Neural crest cell (in vitro differentiated cells): ENCODE measurements at regions not wholly inside any gene's neighbourhood (a gene's known extent, or its start where the extent isn't known, plus 50 kb on each side); places are given as distances from the start of the nearest gene placed in this dataset.

Source experiments
- DNase-seq: peaks from one replicate; pipeline ENCODE4 v3.0.0; 2021; ENCODE audit warnings: low read depth, mixed read lengths, low spot score
- H3K27ac Mint-ChIP-seq: one replicate; pipeline ENCODE4 v1.8.0; 2021; ENCODE audit warnings: mild to moderate bottlenecking, mixed read lengths; ENCODE audit not compliant: unreplicated experiment
- H3K27me3 Mint-ChIP-seq: 2 replicates; pipeline ENCODE4 v1.8.0; 2021; ENCODE audit warnings: low read depth, mild to moderate bottlenecking, mixed read lengths
- H3K36me3 Mint-ChIP-seq: 2 replicates; pipeline ENCODE4 v1.8.0; 2021; ENCODE audit warnings: low read depth, mild to moderate bottlenecking, mixed read lengths
- H3K4me1 Mint-ChIP-seq: 2 replicates; pipeline ENCODE4 v1.8.0; 2021; ENCODE audit warnings: mixed read lengths
- H3K4me3 Mint-ChIP-seq: one replicate; pipeline ENCODE4 v1.8.0; 2021; ENCODE audit warnings: mild to moderate bottlenecking, mixed read lengths
- H3K9me3 Mint-ChIP-seq: 2 replicates; pipeline ENCODE4 v1.8.0; 2021; ENCODE audit warnings: mixed read lengths
- CTCF ChIP-seq: fragments of 200-600 bp; sonication (generic); conservative IDR thresholded peaks from 2 replicates; pipeline ENCODE4 v1.5.0; 2021; ENCODE audit warnings: antibody characterized with exemption, mild to moderate bottlenecking

GRCh38 chr3:154684021-154684420 is 254.0 kb upstream of the GPR149 start:
- no peak for DNase-seq
- H3K36me3 Mint-ChIP-seq = no peaks in the 10 kb centered on the region
- TF ChIP-seq CTCF = peak; percentile 33
- peaks cover 10% of the 10 kb centered on the region for H3K4me1 Mint-ChIP-seq
- peaks cover 3% of the 10 kb centered on the region for H3K27me3 Mint-ChIP-seq
- no peak overlapping the region for H3K27ac Mint-ChIP-seq
- no peak overlapping the region for H3K4me3 Mint-ChIP-seq
- H3K9me3 Mint-ChIP-seq = peaks cover 5% of the 10 kb centered on the region

GRCh38 chr3:154678041-154678654 is 248.2 kb upstream of the GPR149 start:
- TF ChIP-seq CTCF = no peak
- Mint-ChIP-seq H3K4me1 (no peaks in the 10 kb centered on the region), H3K4me3 (no peak overlapping the region), H3K36me3 (no peaks in the 10 kb centered on the region), H3K27ac (no peak overlapping the region), H3K9me3 (no peaks in the 10 kb centered on the region), H3K27me3 (peaks cover 3% of the 10 kb centered on the region)
- no peak for DNase-seq

DNA sequence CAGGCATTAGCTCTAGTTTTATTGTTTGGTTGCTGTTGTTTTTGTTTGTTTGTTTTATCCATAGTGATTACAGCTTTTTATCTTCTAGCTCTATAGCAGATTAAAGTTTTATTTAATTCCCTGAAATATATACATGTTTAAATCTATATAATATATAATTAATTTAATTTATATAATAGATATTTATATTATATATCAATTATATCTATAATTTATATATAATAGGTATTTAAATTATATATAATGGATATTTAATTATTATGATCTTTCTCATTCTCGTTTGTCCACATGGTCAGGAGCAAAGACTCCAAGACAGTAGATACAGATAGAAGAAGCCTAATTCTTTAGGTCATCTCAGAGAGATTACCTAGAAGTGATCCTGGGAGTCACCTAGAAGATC is 238.8 kb upstream of the GPR149 start:
- DNase-seq = no peak
- H3K27ac Mint-ChIP-seq = no peak overlapping the region
- no peak for TF ChIP-seq CTCF
- no peaks in the 10 kb centered on the region for H3K9me3 Mint-ChIP-seq
- no peaks in the 10 kb centered on the region for H3K27me3 Mint-ChIP-seq
- H3K36me3 Mint-ChIP-seq = no peaks in the 10 kb centered on the region
- H3K4me3 Mint-ChIP-seq = no peak overlapping the region
- no peaks in the 10 kb centered on the region for H3K4me1 Mint-ChIP-seq

GRCh38 chr3:154668187-154668586 is 238.2 kb upstream of the GPR149 start:
- no peak for DNase-seq
- Mint-ChIP-seq H3K36me3 (no peaks in the 10 kb centered on the region), H3K9me3 (no peaks in the 10 kb centered on the region), H3K27ac (no peak overlapping the region), H3K27me3 (peaks cover 2% of the 10 kb centered on the region), H3K4me1 (no peaks in the 10 kb centered on the region), H3K4me3 (no peak overlapping the region)
- no peak for TF ChIP-seq CTCF

GRCh38 chr3:154666542-154666941 is 236.6 kb upstream of the GPR149 start:
- no peaks in the 10 kb centered on the region for H3K36me3 Mint-ChIP-seq
- TF ChIP-seq CTCF = no peak
- H3K4me3 Mint-ChIP-seq = no peak overlapping the region
- H3K27ac Mint-ChIP-seq = no peak overlapping the region
- H3K9me3 Mint-ChIP-seq = no peaks in the 10 kb centered on the region
- no peaks in the 10 kb centered on the region for H3K4me1 Mint-ChIP-seq
- peaks cover 4% of the 10 kb centered on the region for H3K27me3 Mint-ChIP-seq
- no peak for DNase-seq
